DND-41 (cell line): ENCODE measurements at regions not wholly inside any gene's neighbourhood (a gene's known extent, or its start where the extent isn't known, plus 50 kb on each side); places are given as distances from the start of the nearest gene placed in this dataset.

Experiments
- CTCF ChIP-seq: IDR thresholded peaks from 2 replicates; pipeline ENCODE4 v1.5.1; 2012; ENCODE audit warnings: borderline replicate concordance, low read length, moderate library complexity, mild to moderate bottlenecking; ENCODE audit not compliant: poor library complexity, severe bottlenecking; ENCODE audit errors: extremely low read depth
- EZH2 ChIP-seq: IDR thresholded peaks from 3 replicates; pipeline ENCODE4 v1.6.1; 2012; ENCODE audit warnings: borderline replicate concordance, low read depth, mild to moderate bottlenecking, moderate library complexity, low read length, inconsistent platforms; ENCODE audit not compliant: severe bottlenecking

DNA sequence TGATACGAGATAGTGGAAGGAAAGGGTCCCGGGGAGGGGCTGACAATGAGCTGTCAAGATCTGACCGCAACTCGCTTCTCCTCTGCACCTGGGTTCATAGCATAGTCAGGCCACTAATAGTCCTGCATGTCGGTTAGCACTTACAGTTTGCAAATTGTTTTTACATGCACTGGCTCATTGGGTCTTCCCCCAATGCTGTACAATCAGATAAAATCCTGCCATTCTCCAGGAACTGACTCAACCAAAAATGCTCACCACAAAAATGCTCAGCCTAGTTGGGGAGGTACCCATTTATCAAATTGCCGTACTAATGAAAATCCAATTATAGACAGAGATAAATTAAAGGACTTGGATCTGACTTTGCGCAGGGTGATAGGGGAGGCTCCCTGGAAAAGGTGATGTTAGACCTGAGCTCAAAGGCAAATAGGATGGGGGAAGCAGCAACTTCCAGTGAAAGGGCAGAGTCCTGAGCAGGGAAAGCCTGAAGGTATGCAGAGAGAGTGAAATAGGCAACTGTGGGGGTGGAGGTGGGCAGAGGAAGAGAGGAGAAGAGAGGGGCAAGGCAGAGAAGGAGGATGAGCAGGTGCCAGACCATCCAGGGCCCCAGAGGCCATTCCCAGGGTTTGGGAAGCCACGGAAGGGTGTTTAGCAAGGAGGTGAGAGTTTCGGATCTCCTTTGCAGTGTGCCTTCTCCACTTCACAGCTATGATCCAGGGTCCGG lies 326.1 kb upstream of the TSHZ3 start:
- TF ChIP-seq CTCF (no peak), EZH2 (no peak)
